CD4-positive, alpha-beta T cell (primary cell): ENCODE measurements at regions not wholly inside any gene's neighbourhood (a gene's known extent, or its start where the extent isn't known, plus 50 kb on each side); places are given as distances from the start of the nearest gene placed in this dataset.

Experiments used
- ATAC-seq: fragments of 200-7000 bp; cut with Tn5 transposase; one replicate; pipeline ENCODE4 v1.10.0; 2022; ENCODE audit warnings: mild to moderate bottlenecking; ENCODE audit not compliant: poor library complexity
- CTCF ChIA-PET: fragments of 350-600 bp; sonication (Branson Sonifier 250); formaldehyde crosslinking; loops from one replicate; lab custom pipeline; 2021; ENCODE audit warnings: antibody characterized with exemption, inconsistent platforms; lab: Charles Lee
- POLR2A ChIA-PET: fragments of 350-600 bp; sonication (Branson Sonifier 250); formaldehyde crosslinking; loops from one replicate; lab custom pipeline; 2021; ENCODE audit warnings: antibody characterized with exemption, inconsistent platforms; lab: Charles Lee
- DNase-seq, 14 experiments: peaks; one replicate each; pipeline ENCODE4 v3.0.0-alpha.2; 2013 to 2020; ENCODE audit warnings: mixed read lengths in 2 of 14
- H3K27ac ChIP-seq, 2 donors: one replicate each; pipeline versions ENCODE4 v1.5.1 to v1.7.0; 2013; ENCODE audit warnings: low read length in 2 of 2, low read depth in 1 of 2, mild to moderate bottlenecking in 1 of 2
- H3K27me3 ChIP-seq, 2 experiments: 1 replicate in 1 of 2; 2 replicates in 1 of 2; pipeline versions ENCODE4 v1.6.1 to v1.7.0; 2013; ENCODE audit warnings: low read length in 2 of 2, control low read depth in 1 of 2, mild to moderate bottlenecking in 1 of 2, moderate library complexity in 1 of 2; ENCODE audit not compliant: insufficient read depth in 2 of 2, control insufficient read depth in 1 of 2
- H3K36me3 ChIP-seq: one replicate; pipeline ENCODE4 v1.6.1; 2013; ENCODE audit warnings: low read length, control low read depth; ENCODE audit not compliant: insufficient read depth
- H3K4me1 ChIP-seq: one replicate; pipeline ENCODE4 v1.6.1; 2013; ENCODE audit warnings: low read length, control low read depth; ENCODE audit not compliant: insufficient read depth
- H3K4me3 ChIP-seq: one replicate; pipeline ENCODE4 v1.5.1; 2013; ENCODE audit warnings: mild to moderate bottlenecking, low read length, moderate library complexity
- H3K9me3 ChIP-seq, 2 experiments: 1 replicate in 1 of 2; 2 replicates in 1 of 2; pipeline versions ENCODE4 v1.6.1 to v1.7.0; 2013; ENCODE audit warnings: low read length in 2 of 2, mild to moderate bottlenecking in 2 of 2, control low read depth in 1 of 2, moderate library complexity in 1 of 2; ENCODE audit not compliant: control insufficient read depth in 1 of 2, insufficient read depth in 1 of 2
- H3K27ac Mint-ChIP-seq: one replicate; pipeline ENCODE4 v1.8.0; 2020; ENCODE audit warnings: mixed read lengths
- H3K27me3 Mint-ChIP-seq: one replicate; pipeline ENCODE4 v1.8.0; 2021; ENCODE audit warnings: mixed read lengths
- H3K36me3 Mint-ChIP-seq: one replicate; pipeline ENCODE4 v1.8.0; 2021; ENCODE audit warnings: low read depth, mixed read lengths
- H3K4me1 Mint-ChIP-seq: one replicate; pipeline ENCODE4 v1.8.0; 2021; ENCODE audit warnings: low read depth, mixed read lengths
- H3K4me3 Mint-ChIP-seq: one replicate; pipeline ENCODE4 v1.8.0; 2020; ENCODE audit warnings: mild to moderate bottlenecking, mixed read lengths
- H3K9me3 Mint-ChIP-seq: one replicate; pipeline ENCODE4 v1.8.0; 2020; ENCODE audit warnings: mixed read lengths
- intact Hi-C, 2 experiments: fragments of 100-400 bp; cut with DNase I in 1 of 2; cut with micrococcal nuclease in 1 of 2; formaldehyde crosslinking; loops; one replicate each; pipeline versions ENCODE4 v1.15.1 to v1.9.0; 2023 to 2025; cut with DNase I, micrococcal nuclease
- TF ChIP-seq, protein P1 (sequence below): fragments of 200-600 bp; IDR thresholded peaks from one replicate; pipeline ENCODE4 v1.8.0; 2022; ENCODE audit warnings: antibody characterized with exemption, mild to moderate bottlenecking

DNA sequence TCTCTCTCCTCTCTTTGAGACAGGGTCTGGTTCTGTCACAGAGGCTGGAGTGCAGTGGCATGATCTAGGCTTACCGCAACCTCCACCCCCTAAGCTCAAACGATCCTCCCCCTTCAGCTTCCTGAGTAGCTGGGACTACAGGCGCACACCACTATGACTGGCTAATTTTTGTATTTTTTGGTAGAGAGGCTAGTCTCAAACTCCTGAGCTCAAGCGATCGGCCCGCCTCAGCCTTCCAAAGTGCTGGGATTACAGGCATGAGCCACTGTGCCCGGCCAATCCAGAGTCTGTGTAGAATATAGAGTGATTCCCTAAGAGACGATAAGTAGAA lies 65.8 kb upstream of the RPH3AL start:
- peak; percentile 80 for ATAC-seq
- H3K4me1 ChIP-seq, result peaks cover 87% of the 10 kb centered on the region
- no peaks in the 10 kb centered on the region for H3K27me3 ChIP-seq
- Mint-ChIP-seq H3K27me3 (no peaks in the 10 kb centered on the region), H3K36me3 (no peaks in the 10 kb centered on the region), H3K4me3 (peak overlapping the region; percentile 72), H3K4me1 (peaks cover 79% of the 10 kb centered on the region), H3K9me3 (no peaks in the 10 kb centered on the region), H3K27ac (peak overlapping the region; percentile 95)
- POLR2A ChIA-PET, result interaction anchor here (0.9 to 3.6 kb wide), 4 partner anchors 13 to 296 kb away, joined by 3 to 36 read pairs (median 4); partner anchors contain the start of gene VPS53
- H3K36me3 ChIP-seq, result no peaks in the 10 kb centered on the region
- CTCF ChIA-PET, result no interaction called here
- TF ChIP-seq, protein P1, sequence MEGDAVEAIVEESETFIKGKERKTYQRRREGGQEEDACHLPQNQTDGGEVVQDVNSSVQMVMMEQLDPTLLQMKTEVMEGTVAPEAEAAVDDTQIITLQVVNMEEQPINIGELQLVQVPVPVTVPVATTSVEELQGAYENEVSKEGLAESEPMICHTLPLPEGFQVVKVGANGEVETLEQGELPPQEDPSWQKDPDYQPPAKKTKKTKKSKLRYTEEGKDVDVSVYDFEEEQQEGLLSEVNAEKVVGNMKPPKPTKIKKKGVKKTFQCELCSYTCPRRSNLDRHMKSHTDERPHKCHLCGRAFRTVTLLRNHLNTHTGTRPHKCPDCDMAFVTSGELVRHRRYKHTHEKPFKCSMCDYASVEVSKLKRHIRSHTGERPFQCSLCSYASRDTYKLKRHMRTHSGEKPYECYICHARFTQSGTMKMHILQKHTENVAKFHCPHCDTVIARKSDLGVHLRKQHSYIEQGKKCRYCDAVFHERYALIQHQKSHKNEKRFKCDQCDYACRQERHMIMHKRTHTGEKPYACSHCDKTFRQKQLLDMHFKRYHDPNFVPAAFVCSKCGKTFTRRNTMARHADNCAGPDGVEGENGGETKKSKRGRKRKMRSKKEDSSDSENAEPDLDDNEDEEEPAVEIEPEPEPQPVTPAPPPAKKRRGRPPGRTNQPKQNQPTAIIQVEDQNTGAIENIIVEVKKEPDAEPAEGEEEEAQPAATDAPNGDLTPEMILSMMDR, result no peak
- peak overlapping the region; percentile 23 to 52 for H3K27ac ChIP-seq
- H3K4me3 ChIP-seq, result no peak overlapping the region
- DNase-seq, result peak in 13 of 14 experiments; percentile 16 to 87 (median 52)
- H3K9me3 ChIP-seq, result no peaks in the 10 kb centered on the region
- intact Hi-C loops, result loop anchor here in 1 of 2 experiments (2.0 kb wide), 1 partner anchor 20 kb away; no protein-coding TSS in a partner anchor

DNA sequence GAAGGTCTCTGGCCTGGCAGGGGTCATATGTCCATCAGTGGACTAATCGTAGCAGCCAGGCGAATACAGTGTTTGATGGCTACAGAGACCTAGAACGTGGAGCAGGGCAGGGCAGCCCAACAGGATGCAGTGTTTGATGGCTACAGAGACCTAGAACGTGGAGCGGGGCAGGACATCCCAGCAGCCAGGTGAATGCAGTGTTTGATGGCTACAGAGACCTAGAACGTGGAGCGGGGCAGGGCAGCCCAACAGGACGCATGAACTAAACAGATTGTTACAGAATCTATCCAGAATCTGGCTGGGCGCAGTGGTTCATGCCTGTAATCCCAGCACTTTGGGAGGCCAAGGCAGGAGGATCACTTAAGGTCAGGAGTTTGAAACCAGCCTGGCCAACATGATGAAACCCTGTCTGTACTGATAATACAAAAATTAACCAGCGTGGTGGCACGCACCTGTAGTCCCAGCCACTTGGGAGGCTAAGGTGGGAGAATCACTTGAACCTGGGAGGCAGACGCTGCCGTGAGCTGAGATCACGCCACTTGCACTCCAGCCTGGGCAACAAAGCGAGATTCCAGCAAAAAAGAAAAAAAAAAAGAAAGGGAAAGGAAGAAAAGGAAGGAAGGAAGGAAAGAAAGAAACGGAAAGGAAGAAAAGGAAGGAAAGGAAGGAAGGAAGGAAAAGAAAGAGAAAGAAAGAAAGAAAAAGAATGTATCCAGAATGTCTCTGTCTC lies 65.2 kb upstream of the RPH3AL start:
- ATAC-seq, result no peak

More for the DNA sequence above, 65.2 kb upstream of the RPH3AL start:
- H3K4me1 ChIP-seq, result peaks cover 91% of the 10 kb centered on the region
- POLR2A ChIA-PET, result interaction anchor here (0.9 to 3.6 kb wide), 6 partner anchors 13 to 297 kb away, joined by 3 to 36 read pairs (median 4); partner anchors contain the start of gene VPS53
- peaks cover 3% of the 10 kb centered on the region for H3K36me3 ChIP-seq
- intact Hi-C loops, result loop anchor here in 1 of 2 experiments (2.0 kb wide), 1 partner anchor 21 kb away; no protein-coding TSS in a partner anchor
- Mint-ChIP-seq H3K9me3 (no peaks in the 10 kb centered on the region), H3K36me3 (no peaks in the 10 kb centered on the region), H3K27me3 (no peaks in the 10 kb centered on the region), H3K4me1 (peaks cover 83% of the 10 kb centered on the region), H3K4me3 (peak overlapping the region; percentile 72), H3K27ac (peak overlapping the region; percentile 95)
- H3K9me3 ChIP-seq, result no peaks in the 10 kb centered on the region
- no peak overlapping the region for H3K4me3 ChIP-seq
- no peak for DNase-seq
- CTCF ChIA-PET, result interaction anchor here (1.2 kb wide), 2 partner anchors 26 to 283 kb away, joined by 3 to 4 read pairs; no protein-coding TSS in a partner anchor
- H3K27ac ChIP-seq, result peak overlapping the region; percentile 78 to 81
- H3K27me3 ChIP-seq, result no peaks in the 10 kb centered on the region
- TF ChIP-seq, protein P1, result no peak
